ENCODE measurements at regions not wholly inside any gene's neighbourhood (a gene's known extent, or its start where the extent isn't known, plus 50 kb on each side); places are given as distances from the start of the nearest gene placed in this dataset.

DNA sequence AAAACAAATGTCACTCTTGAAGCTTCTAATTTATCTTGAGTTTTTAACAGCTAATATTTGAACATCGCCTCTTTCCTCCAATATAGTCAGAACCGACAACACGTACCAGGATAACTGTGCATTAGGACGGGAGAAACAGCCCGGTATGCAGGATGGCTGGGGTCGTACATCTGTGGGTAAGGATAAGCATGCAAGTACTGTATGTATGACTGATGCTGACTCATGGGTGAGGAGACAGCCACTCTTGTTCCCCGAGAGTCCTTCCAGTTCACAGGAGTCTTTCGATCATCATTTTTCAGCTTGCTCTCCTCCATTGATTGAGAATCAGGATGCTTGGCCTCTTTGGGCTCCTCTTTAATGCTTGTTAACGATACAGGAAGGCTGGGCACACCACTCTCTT lies 102.3 kb downstream of the ZNF608 start:
- DNase-seq (ENCODE audit: low read depth, low spot score) (no peak), FAIRE-seq (no peak)
- dilution Hi-C loops (cut with MboI; ENCODE audit: extremely low pct_ligation_motif_present, low sequenced_read_pairs): no loop called here
- H3K9me3 ChIP-seq (replicated peaks; ENCODE audit: control insufficient read depth, insufficient read depth, low read length): no peaks in the 10 kb centered on the region
- no peak overlapping the region for H3K27ac ChIP-seq (ENCODE audit: insufficient read depth, low read depth, low read length)
- H3K9ac ChIP-seq (replicated peaks; ENCODE audit: extremely low read depth, insufficient read depth, low read length): no peak overlapping the region
- H4K20me1 ChIP-seq (replicated peaks; ENCODE audit: control insufficient read depth, extremely low read depth, insufficient read depth, low read length): no peaks in the 10 kb centered on the region
- TF ChIP-seq FOS (IDR thresholded peaks at IDR 0.05; ENCODE audit: borderline replicate concordance, insufficient read depth, low read length) (peak; percentile 39), POLR2AphosphoS5 (IDR thresholded peaks at IDR 0.05; ENCODE audit: insufficient read depth, low read depth, low read length) (no peak)
- H3K79me2 ChIP-seq (ENCODE audit: control insufficient read depth, insufficient read depth, low read length): no peaks in the 10 kb centered on the region
- CTCF ChIA-PET: interaction anchor here (1.2 kb wide), 1 partner anchor 9 kb away, joined by 3 read pairs; no protein-coding TSS in a partner anchor
- peaks cover 2 to 14% of the 10 kb centered on the region in 2 experiments for H3K36me3 ChIP-seq (ENCODE audit: control insufficient read depth in 2 of 2, extremely low read depth in 1 of 2, insufficient read depth in 2 of 2, low read length in 2 of 2)
- H3K9me1 ChIP-seq (replicated peaks; ENCODE audit: control insufficient read depth, extremely low read depth, insufficient read depth, low read length): no peaks in the 10 kb centered on the region
- H3K27me3 ChIP-seq (ENCODE audit: control insufficient read depth in 2 of 2, insufficient read depth in 2 of 2, low read length in 2 of 2): no peaks in the 10 kb centered on the region
- POLR2A ChIA-PET: no interaction called here
- peaks cover 8% of the 10 kb centered on the region for H3K4me1 ChIP-seq (ENCODE audit: control insufficient read depth, extremely low read depth, insufficient read depth, low read length)
- intact Hi-C loops (cut with micrococcal nuclease): no loop called here
- BruUV-seq (replicated peaks): no TSS peak
- H2AFZ ChIP-seq (ENCODE audit: low read depth, low read length): no peak overlapping the region
- no peak overlapping the region for H3K4me3 ChIP-seq (replicated peaks in 1 of 3; ENCODE audit: insufficient read depth in 1 of 3, low read depth in 1 of 3, low read length in 3 of 3)
- H3K4me2 ChIP-seq (ENCODE audit: insufficient read depth, low read length): no peak overlapping the region

DNA sequence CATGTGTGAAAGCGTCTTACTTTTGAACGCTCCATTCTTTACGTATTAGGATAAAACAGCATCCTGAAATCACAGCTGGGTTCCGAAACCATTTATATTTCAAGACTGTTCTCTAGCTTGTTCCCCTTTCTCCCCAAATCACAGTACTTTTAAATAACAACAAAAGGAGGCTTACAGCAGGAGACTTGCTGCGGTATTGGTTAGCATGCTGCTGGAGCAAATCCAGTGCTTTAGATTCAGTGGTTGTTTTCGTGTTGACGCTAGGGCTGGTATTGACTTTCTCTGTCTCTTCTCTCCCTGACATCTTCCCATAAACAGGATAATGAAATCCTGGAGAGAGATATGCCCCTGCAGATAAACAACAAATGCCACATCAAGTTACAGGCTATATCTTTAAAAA lies 103.1 kb downstream of the ZNF608 start:
- no peaks in the 10 kb centered on the region for H3K9me1 ChIP-seq (replicated peaks; ENCODE audit: control insufficient read depth, extremely low read depth, insufficient read depth, low read length)
- CTCF ChIA-PET: interaction anchor here (1.2 kb wide), 1 partner anchor 8 kb away, joined by 3 read pairs; no protein-coding TSS in a partner anchor
- no peaks in the 10 kb centered on the region for H4K20me1 ChIP-seq (replicated peaks; ENCODE audit: control insufficient read depth, extremely low read depth, insufficient read depth, low read length)
- no peak overlapping the region for H3K27ac ChIP-seq (ENCODE audit: insufficient read depth, low read depth, low read length)
- TF ChIP-seq FOS (IDR thresholded peaks at IDR 0.05; ENCODE audit: borderline replicate concordance, insufficient read depth, low read length): no peak
- TF ChIP-seq, protein P1, sequence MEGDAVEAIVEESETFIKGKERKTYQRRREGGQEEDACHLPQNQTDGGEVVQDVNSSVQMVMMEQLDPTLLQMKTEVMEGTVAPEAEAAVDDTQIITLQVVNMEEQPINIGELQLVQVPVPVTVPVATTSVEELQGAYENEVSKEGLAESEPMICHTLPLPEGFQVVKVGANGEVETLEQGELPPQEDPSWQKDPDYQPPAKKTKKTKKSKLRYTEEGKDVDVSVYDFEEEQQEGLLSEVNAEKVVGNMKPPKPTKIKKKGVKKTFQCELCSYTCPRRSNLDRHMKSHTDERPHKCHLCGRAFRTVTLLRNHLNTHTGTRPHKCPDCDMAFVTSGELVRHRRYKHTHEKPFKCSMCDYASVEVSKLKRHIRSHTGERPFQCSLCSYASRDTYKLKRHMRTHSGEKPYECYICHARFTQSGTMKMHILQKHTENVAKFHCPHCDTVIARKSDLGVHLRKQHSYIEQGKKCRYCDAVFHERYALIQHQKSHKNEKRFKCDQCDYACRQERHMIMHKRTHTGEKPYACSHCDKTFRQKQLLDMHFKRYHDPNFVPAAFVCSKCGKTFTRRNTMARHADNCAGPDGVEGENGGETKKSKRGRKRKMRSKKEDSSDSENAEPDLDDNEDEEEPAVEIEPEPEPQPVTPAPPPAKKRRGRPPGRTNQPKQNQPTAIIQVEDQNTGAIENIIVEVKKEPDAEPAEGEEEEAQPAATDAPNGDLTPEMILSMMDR (IDR thresholded peaks at IDR 0.05; ENCODE audit: extremely low read depth in 1 of 2, insufficient read depth in 1 of 2, low read depth in 1 of 2, low read length in 2 of 2): no peak
- TF ChIP-seq POLR2A (IDR thresholded peaks at IDR 0.05; ENCODE audit: low read depth, low read length): no peak
- TF ChIP-seq, protein P2, sequence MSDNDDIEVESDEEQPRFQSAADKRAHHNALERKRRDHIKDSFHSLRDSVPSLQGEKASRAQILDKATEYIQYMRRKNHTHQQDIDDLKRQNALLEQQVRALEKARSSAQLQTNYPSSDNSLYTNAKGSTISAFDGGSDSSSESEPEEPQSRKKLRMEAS (IDR thresholded peaks at IDR 0.05; ENCODE audit: insufficient read depth, insufficient read length): no peak
- TF ChIP-seq JUN (IDR thresholded peaks at IDR 0.05; ENCODE audit: borderline replicate concordance, insufficient read depth, insufficient read length, low read depth): no peak
- TF ChIP-seq EZH2 (IDR thresholded peaks at IDR 0.05; ENCODE audit: borderline replicate concordance, low read depth, low read length, severe bottlenecking): no peak
- TF ChIP-seq GATA2 (IDR thresholded peaks at IDR 0.05; ENCODE audit: insufficient read depth, insufficient read length, low read depth, low read length): no peak
- TF ChIP-seq POLR2AphosphoS5 (IDR thresholded peaks at IDR 0.05; ENCODE audit: insufficient read depth, low read depth, low read length): no peak
- TF ChIP-seq MYC (IDR thresholded peaks at IDR 0.05; ENCODE audit: low read depth, low read length): no peak
- H3K36me3 ChIP-seq (ENCODE audit: control insufficient read depth in 2 of 2, extremely low read depth in 1 of 2, insufficient read depth in 2 of 2, low read length in 2 of 2): peaks cover 2 to 11% of the 10 kb centered on the region in 2 experiments
- H3K4me1 ChIP-seq (ENCODE audit: control insufficient read depth, extremely low read depth, insufficient read depth, low read length): peaks cover 2% of the 10 kb centered on the region
- H3K4me3 ChIP-seq (replicated peaks in 1 of 3; ENCODE audit: insufficient read depth in 1 of 3, low read depth in 1 of 3, low read length in 3 of 3): no peak overlapping the region
- no peaks in the 10 kb centered on the region for H3K27me3 ChIP-seq (ENCODE audit: control insufficient read depth in 2 of 2, insufficient read depth in 2 of 2, low read length in 2 of 2)
- H3K4me2 ChIP-seq (ENCODE audit: insufficient read depth, low read length): no peak overlapping the region
- no peak overlapping the region for H2AFZ ChIP-seq (ENCODE audit: low read depth, low read length)
- no peaks in the 10 kb centered on the region for H3K79me2 ChIP-seq (ENCODE audit: control insufficient read depth, insufficient read depth, low read length)
- DNase-seq (ENCODE audit: low read depth, low spot score): no peak
- no TSS peak for BruUV-seq (replicated peaks)
- intact Hi-C loops (cut with micrococcal nuclease) (no loop called here), dilution Hi-C loops (cut with MboI; ENCODE audit: extremely low pct_ligation_motif_present, low sequenced_read_pairs) (no loop called here)
- H3K9me3 ChIP-seq (replicated peaks; ENCODE audit: control insufficient read depth, insufficient read depth, low read length): no peaks in the 10 kb centered on the region
- H3K9ac ChIP-seq (replicated peaks; ENCODE audit: extremely low read depth, insufficient read depth, low read length): no peak overlapping the region
- FAIRE-seq: no peak
- POLR2A ChIA-PET: no interaction called here

All from endothelial cell of umbilical vein (primary cell).